GM18520 (cell line): ENCODE measurements at regions not wholly inside any gene's neighbourhood (a gene's known extent, or its start where the extent isn't known, plus 50 kb on each side); places are given as distances from the start of the nearest gene placed in this dataset.

Source experiments
- ATAC-seq: cut with Tn5 transposase; IDR thresholded peaks from one replicate; pipeline ENCODE4 v1.9.1; 2021; ENCODE audit not compliant: unreplicated experiment

DNA sequence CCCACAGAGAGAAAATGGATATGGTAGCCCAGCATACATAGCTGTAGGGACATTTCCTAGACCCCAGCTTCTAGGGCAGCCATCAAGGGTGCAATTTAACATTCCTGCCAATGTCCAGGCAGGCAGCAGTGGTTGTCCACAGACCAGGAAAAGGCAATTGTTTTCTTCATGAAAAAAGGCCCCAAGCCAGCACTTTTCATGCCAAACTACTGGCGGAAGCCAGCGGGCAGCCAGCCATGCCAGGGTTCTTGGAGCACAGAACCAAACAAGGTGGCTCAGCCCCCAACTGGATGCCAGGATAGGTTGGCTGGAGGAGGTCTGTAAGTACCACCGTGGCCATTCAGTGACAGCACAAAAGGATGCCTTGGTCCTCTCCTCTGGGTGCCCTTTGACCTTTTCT is 94.6 kb downstream of the BANF2 start:
- ATAC-seq, result no peak

DNA sequence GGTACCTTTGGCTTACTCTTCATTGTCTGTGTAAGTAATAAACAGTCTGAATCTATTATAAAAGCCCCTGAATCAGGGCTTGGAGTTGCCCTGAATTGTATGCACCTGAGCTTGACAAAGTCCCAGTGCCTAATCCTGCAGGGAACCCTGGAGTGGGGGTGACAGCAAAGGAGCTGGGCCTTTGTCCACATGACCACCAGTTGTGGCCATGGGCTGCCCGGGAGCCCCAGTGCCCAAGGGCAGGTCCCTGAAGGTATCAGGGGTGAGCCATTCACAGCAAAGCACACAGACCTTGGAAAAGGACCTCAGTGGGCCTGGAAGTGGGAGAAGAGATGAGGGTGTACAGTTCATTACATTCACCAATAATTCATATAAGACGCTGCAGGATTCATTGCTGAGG is 94.2 kb downstream of the BANF2 start:
- no peak for ATAC-seq

DNA sequence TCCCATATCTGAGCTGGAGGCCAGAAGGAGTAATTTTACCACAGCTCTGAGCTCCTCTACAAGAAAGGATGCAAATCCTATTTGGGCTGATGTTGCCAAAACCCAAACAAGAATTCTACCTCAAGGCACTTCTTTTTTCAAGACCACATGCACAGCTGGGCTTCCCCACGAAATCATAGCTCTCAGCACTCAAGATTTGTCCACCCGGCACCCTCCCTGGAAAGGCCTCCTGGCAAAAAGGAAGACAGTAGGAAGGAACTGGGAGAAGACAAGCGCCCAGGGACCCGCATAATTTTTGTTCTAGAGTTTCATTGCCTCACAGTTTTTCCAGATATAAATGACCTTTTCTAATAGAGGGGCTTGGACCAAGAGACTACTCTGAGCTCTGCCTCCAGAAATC is 90.5 kb downstream of the BANF2 start:
- no peak for ATAC-seq

DNA sequence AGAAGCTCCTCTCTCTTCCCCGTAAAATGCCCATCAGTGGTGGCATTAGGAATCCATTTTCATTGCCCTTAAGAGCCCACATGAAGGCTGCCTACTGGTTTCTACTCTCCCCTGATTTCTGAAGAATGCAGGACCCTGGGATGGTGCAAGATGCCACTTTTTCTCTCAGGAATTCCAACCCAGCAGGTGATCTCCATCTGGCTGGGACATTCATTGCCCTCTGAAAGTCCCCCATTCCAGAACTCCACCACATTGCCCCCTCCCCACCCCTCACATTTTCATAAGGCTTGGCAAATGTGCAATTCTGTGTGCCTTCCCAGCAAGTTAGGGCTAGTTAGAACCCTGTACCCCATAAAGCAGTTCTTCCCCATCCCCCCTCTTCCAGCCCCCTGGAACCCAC is 88.0 kb downstream of the BANF2 start:
- ATAC-seq, result no peak

DNA sequence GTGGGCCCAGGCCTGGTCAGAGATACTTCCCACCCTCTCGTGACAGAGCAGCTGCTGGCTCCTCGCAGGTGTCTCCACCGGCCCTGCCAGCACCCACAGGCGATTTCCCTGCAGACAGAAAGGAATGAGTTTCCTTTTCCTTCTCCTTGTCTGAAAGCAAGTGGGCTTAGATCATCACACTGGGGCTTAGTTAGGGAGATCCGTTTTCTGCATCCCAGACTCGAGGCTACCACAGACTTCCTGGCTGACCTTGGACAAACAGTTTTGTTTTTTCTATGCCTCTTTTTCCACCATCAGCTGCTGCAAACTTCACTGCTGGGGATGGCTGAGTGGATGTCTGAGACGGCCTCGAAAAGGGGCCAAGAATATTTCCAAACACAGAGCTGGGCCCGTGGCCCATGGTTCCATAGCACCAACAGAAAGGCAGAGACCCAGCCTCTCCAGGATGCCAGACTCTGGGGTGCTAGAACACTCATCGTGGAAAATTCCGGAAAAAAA is 86.5 kb downstream of the BANF2 start:
- no peak for ATAC-seq
